ENCODE measurements at regions not wholly inside any gene's neighbourhood (a gene's known extent, or its start where the extent isn't known, plus 50 kb on each side); places are given as distances from the start of the nearest gene placed in this dataset.

GRCh38 chr7:153475239-153475638 is 577.0 kb upstream of the DPP6 start:
- FAIRE-seq: no peak

- no peak for FAIRE-seq
Measured at GRCh38 chr7:153476166-153476565, 576.0 kb upstream of the DPP6 start.

DNA sequence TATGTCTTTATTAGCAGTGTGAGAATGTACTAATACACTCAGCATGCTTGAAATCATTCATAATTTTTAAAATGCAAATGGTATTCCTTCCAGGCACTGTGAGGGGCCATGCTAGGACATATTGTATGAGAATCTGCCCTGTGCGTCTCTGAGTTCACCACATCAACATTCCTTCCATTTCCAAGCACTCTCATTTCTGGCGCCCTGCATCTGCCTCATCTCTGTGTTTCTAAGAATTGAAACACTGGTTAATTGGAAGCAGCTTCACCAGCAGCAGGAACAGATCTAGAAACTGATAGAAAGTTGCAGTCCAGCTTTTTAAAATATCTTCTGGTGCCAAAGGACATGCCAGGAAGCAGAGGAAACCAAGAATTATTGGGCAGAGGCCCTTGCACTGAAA is 555.9 kb upstream of the DPP6 start:
- no peak for FAIRE-seq

DNA sequence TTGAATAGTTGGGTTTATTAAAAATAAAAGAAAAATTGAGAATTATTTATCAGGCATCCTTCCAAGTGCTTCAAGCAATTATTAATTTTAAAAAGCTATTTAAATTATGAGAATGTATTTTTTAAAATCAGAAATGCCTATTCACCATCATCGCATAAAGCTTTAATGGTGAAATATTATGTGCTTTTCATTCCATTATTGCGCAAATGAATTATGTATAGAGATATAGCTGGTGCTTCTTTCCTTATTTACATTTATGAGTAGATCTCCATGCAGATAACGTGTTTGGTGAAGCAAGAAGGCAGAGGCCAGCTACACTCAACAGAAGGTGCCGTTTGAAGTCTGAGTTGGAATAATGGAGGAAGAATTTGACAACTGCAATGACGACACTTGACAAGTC is 549.1 kb upstream of the DPP6 start:
- FAIRE-seq: peak; percentile 86

DNA sequence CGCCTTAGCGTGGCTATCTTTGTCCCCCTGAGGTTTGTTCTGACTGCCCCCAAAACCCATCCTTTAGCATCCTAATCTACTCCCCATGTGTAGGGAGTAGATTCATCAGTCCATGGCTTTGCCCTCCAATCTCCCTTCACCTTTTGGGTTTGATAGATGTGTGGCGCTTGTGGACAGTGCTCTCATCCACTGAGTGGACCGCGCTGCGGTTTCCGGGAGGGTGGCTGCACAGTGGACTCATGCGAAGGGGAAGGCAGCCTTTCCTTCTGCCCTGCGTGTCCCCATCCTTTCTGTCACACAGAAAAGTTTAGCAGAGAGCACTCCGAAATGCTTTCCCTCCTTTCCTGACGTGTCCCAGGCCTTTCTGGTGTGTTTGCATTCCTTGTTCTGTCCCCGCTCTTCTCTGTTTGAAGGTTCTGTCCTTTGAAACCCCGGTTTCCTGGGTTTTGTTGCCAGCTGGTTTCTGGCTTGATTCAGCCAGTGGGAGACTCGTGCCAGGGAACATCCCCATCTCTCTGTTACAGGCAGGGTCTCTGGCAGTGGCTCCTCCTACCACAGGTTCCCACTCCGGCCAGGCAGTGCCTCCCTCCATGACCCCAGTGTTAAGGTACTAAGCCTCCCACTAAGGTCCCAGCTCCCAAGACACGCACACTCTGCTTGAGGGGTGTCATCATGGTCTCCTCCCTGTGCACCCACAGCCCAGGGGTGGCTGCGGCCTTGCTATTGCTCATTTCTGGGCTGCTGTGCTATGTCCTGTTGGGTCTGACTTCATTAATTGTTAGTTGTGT is 547.7 kb upstream of the DPP6 start:
- FAIRE-seq: no peak

GRCh38 chr7:153507885-153508284 is 544.3 kb upstream of the DPP6 start:
- no peak for FAIRE-seq

DNA sequence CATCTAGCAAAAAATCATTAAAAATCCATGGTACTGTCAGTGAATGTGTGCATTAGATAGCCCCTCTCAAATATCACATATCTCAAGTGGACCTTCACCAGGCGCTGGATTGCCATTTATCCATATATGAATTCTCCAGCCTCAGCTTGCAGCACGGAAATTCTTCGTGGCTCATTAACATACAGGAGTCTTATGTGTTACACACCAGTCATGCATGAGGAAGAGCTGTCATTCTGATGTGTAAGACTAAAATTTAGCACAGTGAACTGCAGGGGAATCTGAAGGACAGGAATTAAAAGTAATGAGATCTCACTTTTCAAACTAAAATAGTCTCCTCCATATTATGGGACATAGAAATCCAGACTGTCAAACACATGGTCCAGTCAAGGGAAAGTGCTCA is 542.4 kb upstream of the DPP6 start:
- FAIRE-seq: no peak

DNA sequence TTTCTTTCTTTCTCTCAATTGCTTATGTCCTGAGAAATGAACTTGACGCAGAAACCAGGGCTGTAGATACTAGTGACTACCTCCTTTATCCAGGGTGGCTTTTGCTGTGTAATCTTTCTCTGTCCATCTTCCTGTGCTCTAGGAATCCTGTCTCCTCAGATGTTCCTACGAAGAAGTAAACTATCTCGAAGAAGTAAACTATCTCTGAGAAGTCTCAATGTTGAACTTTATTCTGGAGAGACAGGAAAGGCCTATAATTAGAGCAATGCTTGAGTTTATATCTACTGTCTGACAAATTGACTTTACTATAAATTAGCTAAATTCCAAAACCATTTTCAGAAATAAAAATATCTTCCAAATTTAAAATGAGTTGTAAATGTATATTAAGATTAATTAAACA is 541.5 kb upstream of the DPP6 start:
- no peak for FAIRE-seq

GRCh38 chr7:153514032-153514431 is 538.2 kb upstream of the DPP6 start:
- FAIRE-seq: no peak

DNA sequence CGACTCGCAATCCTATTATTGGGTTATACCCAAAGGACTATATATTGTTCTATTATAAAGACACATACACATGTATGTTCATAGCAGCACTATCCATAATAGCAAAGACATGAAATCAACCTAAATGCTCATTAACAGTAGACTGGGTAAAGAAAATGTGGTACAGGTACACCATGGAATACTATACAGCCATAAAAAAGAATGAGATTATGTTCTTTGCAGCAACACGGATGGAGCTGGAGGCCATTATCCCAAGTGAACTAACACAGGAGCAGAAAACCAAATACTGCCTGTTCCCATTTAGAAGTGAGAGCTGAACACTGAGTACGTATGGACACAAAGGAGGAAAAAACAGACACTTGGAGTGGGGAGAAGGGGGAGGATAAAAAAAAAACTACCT is 536.8 kb upstream of the DPP6 start:
- FAIRE-seq: no peak

GRCh38 chr7:153518201-153518984 is 533.8 kb upstream of the DPP6 start:
- no peak for FAIRE-seq

DNA sequence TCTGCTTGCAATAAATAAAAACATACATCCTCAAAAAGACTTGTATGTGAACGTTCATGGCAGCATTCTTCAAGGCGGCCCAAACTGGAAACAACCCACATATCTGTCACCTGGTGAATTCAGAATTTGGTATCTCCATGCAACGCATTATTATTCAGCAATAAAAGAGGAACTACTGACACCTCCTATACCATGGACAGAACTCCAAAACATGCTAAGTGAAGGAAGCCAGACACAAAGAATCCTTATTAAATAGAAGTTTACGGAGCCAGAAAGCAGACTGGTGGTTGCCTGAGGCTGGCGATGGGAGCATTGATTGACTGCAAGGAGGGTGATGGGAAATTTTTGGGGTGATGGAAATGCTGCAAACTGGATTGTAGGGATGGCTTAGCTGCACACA is 530.8 kb upstream of the DPP6 start:
- FAIRE-seq: no peak

GRCh38 chr7:153522261-153522660 is 529.9 kb upstream of the DPP6 start:
- FAIRE-seq: no peak

DNA sequence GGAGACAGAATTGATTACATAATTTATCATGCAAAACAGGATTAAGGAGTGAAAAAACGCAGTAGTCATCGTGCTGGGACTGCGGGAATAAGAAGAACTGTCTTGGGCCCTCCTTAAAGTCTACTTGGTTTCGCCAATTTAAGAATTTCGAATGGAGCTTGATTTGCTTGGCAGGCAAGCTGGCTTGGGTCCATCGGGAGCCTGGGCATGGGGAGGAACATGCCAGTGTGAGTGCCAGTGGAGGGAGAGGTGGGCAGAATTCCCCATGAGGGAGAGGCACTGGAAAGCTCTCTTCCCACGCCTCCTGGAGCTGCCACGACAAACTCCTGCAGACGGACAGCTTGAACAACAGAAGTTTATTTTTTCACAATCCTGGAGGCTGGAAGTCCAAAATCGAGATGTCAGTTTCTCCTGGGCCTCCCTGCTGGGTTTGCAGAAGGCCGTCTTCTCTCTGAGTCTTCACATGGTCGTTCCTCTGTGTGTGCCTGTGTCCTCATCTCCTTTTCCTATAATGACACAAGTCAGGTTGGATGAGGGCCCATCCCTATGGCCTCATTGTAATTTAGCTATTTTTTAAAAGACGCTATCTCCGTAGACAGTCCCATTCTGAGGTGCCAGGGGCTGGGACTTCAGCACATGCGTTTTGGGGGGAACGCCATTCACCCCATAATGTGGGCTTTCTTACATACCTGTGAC is 528.7 kb upstream of the DPP6 start:
- FAIRE-seq: no peak

DNA sequence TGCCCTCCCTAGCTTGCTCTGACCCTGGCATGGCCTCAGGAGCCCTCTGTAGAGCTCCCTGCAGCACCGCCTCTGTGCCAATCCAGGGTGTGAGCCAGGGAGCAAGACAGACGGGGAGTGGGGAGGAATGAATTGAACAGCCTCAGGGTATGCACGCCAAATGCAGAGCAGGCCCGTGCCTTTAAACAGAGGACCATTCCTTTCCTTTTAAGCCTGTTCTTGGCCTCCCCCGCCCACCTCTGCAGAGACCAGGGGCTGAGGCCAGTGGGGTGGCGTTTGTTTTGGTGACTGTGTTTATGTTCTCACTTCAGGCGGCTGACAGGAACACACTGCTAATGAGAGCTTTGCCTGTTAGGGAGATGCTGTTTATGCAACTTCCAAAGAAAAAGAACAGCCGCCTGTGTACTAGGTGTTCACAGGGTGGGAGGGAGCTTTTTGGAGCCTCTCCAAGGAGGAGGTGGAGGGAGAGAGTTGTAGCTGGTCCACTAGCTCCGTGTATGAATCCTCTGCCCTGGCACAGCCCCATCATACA is 528.1 kb upstream of the DPP6 start:
- no peak for FAIRE-seq

GRCh38 chr7:153529100-153529499 is 523.1 kb upstream of the DPP6 start:
- FAIRE-seq: no peak

DNA sequence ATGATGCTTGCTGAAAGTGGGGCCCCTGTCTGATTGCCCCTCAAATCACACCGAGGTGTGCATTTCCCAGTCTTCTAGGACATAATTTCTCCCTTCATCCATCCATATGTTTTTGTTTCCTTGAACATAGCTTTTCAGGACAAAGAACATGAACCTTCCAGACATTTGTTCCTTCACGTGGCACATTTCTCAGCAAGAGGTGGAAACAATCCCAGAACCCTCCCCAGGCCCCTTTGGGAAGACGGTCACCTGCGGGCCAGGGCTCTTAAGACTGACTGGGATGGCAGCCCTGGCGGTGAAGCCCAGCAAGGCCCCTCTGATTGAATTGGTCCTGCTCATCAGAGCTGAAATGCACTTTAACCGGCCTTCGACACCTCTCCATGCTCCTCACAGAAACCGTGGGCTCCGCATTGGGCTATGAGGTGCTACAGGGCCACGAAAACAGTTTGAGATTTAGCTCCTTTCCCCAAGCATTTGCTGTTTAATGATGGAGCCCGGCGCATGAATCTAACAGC is 522.5 kb upstream of the DPP6 start:
- no peak for FAIRE-seq

DNA sequence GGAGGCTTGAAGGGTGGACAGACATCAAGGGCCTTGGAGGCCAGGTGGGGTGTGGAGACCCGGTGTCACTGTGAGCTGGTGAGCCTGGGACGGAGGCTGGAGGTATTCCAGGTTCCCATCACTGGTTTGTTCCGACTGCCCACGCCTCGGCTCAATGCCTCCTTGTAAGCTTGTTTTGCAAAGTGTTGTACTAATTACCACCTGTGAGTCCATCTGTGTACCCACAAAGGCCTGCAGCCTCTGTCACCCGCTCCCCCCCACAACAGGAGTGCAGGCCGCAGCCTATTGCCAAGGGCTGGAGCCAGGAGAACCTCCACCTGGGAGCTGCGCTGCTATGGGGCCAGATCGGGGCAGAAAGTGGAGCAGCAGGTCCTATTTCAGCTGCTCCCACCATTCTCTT is 521.8 kb upstream of the DPP6 start:
- FAIRE-seq: no peak

DNA sequence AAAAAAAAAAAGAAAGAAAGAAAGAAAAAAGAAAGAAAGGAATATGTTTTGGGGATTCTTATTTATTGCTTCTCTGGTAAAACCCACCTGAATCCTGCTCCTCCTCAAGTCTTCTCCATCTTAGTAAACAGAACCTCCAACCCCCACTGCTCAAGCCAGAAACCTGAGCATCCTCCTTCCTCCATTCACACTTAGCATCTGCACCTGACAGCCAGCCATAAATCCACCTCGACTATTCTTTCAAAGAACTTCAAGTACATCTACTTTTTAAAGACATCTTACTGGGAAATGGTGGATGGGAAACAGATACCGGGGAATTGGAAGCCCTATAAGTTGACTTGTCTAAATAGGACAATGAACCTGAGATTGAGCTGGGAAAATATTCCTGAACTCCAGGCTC is 519.9 kb upstream of the DPP6 start:
- no peak for FAIRE-seq

- no peak for FAIRE-seq
Measured at GRCh38 chr7:153537271-153537670, 514.9 kb upstream of the DPP6 start.

DNA sequence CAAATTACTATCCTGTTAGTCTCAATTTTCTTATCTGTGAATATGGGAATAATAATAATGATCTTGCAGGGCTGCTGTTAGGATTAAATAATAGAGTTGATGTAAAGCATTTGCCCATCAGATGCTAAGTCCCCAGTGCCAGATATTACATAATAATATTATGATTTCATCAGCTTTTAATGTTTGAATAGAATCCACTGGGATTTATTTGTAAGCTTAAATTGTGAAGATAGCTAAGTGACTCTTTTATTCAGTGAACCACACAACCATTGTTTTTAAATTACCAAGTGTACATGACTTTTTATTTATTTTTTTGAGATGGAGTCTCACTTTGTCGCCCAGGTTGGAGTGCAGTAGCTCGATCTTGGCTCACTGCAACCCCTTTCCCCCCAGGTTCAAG is 510.3 kb upstream of the DPP6 start:
- no peak for FAIRE-seq

DNA sequence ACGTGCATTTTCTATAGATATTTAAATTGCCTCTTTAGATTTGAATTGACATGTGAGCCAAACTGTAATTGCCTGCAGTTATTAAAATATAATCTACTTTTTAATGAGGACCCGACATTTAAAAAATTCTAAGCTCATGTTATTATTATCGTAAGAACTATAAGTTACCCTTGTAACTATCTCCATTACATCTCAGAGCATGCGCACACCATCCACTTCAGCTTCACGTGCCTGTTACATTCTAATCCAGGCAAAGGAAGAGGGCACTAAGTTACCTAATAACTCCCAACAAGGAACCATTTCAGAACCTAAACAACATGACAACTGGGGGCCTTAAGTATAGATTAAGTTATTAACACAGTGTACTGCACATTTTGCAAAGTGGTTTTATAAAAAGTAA is 509.0 kb upstream of the DPP6 start:
- FAIRE-seq: no peak

- FAIRE-seq: no peak
Measured at GRCh38 chr7:153550173-153550572, 502.0 kb upstream of the DPP6 start.

Measured in A204.1 (cell line).